MM.1S (cell line): ENCODE measurements at regions not wholly inside any gene's neighbourhood (a gene's known extent, or its start where the extent isn't known, plus 50 kb on each side); places are given as distances from the start of the nearest gene placed in this dataset.

ENCODE experiments used
- DNase-seq: peaks from one replicate; pipeline ENCODE4 v3.0.0-alpha.2; 2015
- H2AFZ ChIP-seq: fragments of 300-600 bp; sonication (generic); 2 replicates; pipeline ENCODE4 v1.6.0; 2016; ENCODE audit warnings: antibody characterized with exemption, low read length
- H3F3A ChIP-seq: fragments of 300-600 bp; sonication (generic); 2 replicates; pipeline ENCODE4 v1.6.1; 2016; ENCODE audit warnings: mild to moderate bottlenecking, antibody characterized with exemption, low read length, moderate library complexity, mixed read lengths; ENCODE audit not compliant: insufficient read depth
- H3K27ac ChIP-seq: fragments of 300-600 bp; sonication (generic); 2 replicates; pipeline ENCODE4 v1.5.1; 2016; ENCODE audit warnings: mild to moderate bottlenecking, low read length
- H3K27me3 ChIP-seq: fragments of 300-600 bp; sonication (generic); replicated peaks from 2 replicates; pipeline ENCODE4 v1.6.0; 2016; ENCODE audit warnings: low read length; ENCODE audit not compliant: insufficient read depth
- H3K36me3 ChIP-seq: fragments of 300-600 bp; sonication (generic); replicated peaks from 2 replicates; pipeline ENCODE4 v1.6.1; 2016; ENCODE audit warnings: mild to moderate bottlenecking, low read length, mixed read lengths; ENCODE audit not compliant: insufficient read depth
- H3K4me1 ChIP-seq: fragments of 300-600 bp; sonication (generic); 2 replicates; pipeline ENCODE4 v1.6.1; 2016; ENCODE audit warnings: low read length, mixed read lengths
- H3K4me2 ChIP-seq: fragments of 300-600 bp; sonication (generic); 2 replicates; pipeline ENCODE4 v1.6.0; 2016; ENCODE audit warnings: low read depth, low read length
- H3K4me3 ChIP-seq: fragments of 300-600 bp; sonication (generic); 2 replicates; pipeline ENCODE4 v1.5.1; 2016; ENCODE audit warnings: low read length, mixed read lengths
- H3K79me2 ChIP-seq: fragments of 300-600 bp; sonication (generic); 2 replicates; pipeline ENCODE4 v1.6.1; 2016; ENCODE audit warnings: mixed run types, low read length, mixed read lengths
- H3K9ac ChIP-seq: fragments of 300-600 bp; sonication (generic); 2 replicates; pipeline ENCODE4 v1.6.1; 2016; ENCODE audit warnings: low read length, mixed read lengths
- H3K9me2 ChIP-seq: fragments of 300-600 bp; sonication (generic); replicated peaks from 2 replicates; pipeline ENCODE4 v1.6.1; 2016; ENCODE audit warnings: mild to moderate bottlenecking, low read length, mixed read lengths; ENCODE audit not compliant: insufficient read depth
- H3K9me3 ChIP-seq: fragments of 300-600 bp; sonication (generic); replicated peaks from 2 replicates; pipeline ENCODE4 v1.6.1; 2016; ENCODE audit warnings: mild to moderate bottlenecking, low read length, mixed read lengths; ENCODE audit not compliant: insufficient read depth
- H4K20me1 ChIP-seq: fragments of 300-600 bp; sonication (generic); 2 replicates; pipeline ENCODE4 v1.6.1; 2016; ENCODE audit warnings: mild to moderate bottlenecking, low read length, moderate library complexity, mixed read lengths; ENCODE audit not compliant: insufficient read depth
- CTCF ChIP-seq: fragments of 300-600 bp; sonication (generic); IDR thresholded peaks from 2 replicates; pipeline ENCODE4 v1.5.1; 2016; ENCODE audit warnings: antibody characterized with exemption, low read length, mixed read lengths
- EZH2 ChIP-seq: fragments of 300-600 bp; sonication (generic); optimal IDR thresholded peaks from 2 replicates; pipeline ENCODE3; 2017; ENCODE audit warnings: low read depth, mild to moderate bottlenecking, antibody characterized with exemption, low read length, mixed read lengths
- EZH2phosphoT487 ChIP-seq: fragments of 300-600 bp; sonication (generic); IDR thresholded peaks from 2 replicates; pipeline ENCODE4 v1.6.1; 2018; ENCODE audit warnings: antibody characterized with exemption, low read length

GRCh38 chr1:199383793-199384192 lies 643.7 kb upstream of the NR5A2 start:
- no peaks in the 10 kb centered on the region for H3K9me3 ChIP-seq
- no peak overlapping the region for H3K4me3 ChIP-seq
- no peaks in the 10 kb centered on the region for H4K20me1 ChIP-seq
- no peaks in the 10 kb centered on the region for H3F3A ChIP-seq
- no peak for TF ChIP-seq EZH2
- TF ChIP-seq CTCF = no peak
- no peak for TF ChIP-seq EZH2phosphoT487
- DNase-seq = no peak
- H3K27ac ChIP-seq = no peak overlapping the region
- no peak overlapping the region for H3K4me2 ChIP-seq
- H3K36me3 ChIP-seq = no peaks in the 10 kb centered on the region
- no peaks in the 10 kb centered on the region for H3K4me1 ChIP-seq
- H3K27me3 ChIP-seq = no peaks in the 10 kb centered on the region
- H2AFZ ChIP-seq = no peak overlapping the region
- H3K79me2 ChIP-seq = no peaks in the 10 kb centered on the region
- no peaks in the 10 kb centered on the region for H3K9me2 ChIP-seq
- H3K9ac ChIP-seq = no peak overlapping the region

- no peaks in the 10 kb centered on the region for H3K79me2 ChIP-seq
- no peak for DNase-seq
- H3K27ac ChIP-seq = no peak overlapping the region
- no peaks in the 10 kb centered on the region for H3F3A ChIP-seq
- H3K4me1 ChIP-seq = no peaks in the 10 kb centered on the region
- no peaks in the 10 kb centered on the region for H3K36me3 ChIP-seq
- H3K9me3 ChIP-seq = no peaks in the 10 kb centered on the region
- no peak overlapping the region for H3K9ac ChIP-seq
- TF ChIP-seq CTCF = no peak
- TF ChIP-seq EZH2phosphoT487 = no peak
- H4K20me1 ChIP-seq = no peaks in the 10 kb centered on the region
- no peaks in the 10 kb centered on the region for H3K9me2 ChIP-seq
- H3K4me2 ChIP-seq = no peak overlapping the region
- no peaks in the 10 kb centered on the region for H3K27me3 ChIP-seq
- no peak overlapping the region for H2AFZ ChIP-seq
- no peak overlapping the region for H3K4me3 ChIP-seq
Observed at GRCh38 chr1:199394856-199395255, 632.7 kb upstream of the NR5A2 start.

- no peaks in the 10 kb centered on the region for H3K27me3 ChIP-seq
- no peak for DNase-seq
- H3K36me3 ChIP-seq = no peaks in the 10 kb centered on the region
- no peaks in the 10 kb centered on the region for H3F3A ChIP-seq
- no peaks in the 10 kb centered on the region for H3K79me2 ChIP-seq
- no peaks in the 10 kb centered on the region for H3K9me2 ChIP-seq
- no peak overlapping the region for H3K4me2 ChIP-seq
- no peak overlapping the region for H2AFZ ChIP-seq
- no peak overlapping the region for H3K4me3 ChIP-seq
- H3K9ac ChIP-seq = no peak overlapping the region
- H3K27ac ChIP-seq = no peak overlapping the region
- TF ChIP-seq CTCF (no peak), EZH2 (no peak), EZH2phosphoT487 (no peak)
- no peaks in the 10 kb centered on the region for H3K9me3 ChIP-seq
- H3K4me1 ChIP-seq = 0 out of 2 replicates have a peak, but pooled peaks cover 2% of the 10 kb centered on the region
- no peaks in the 10 kb centered on the region for H4K20me1 ChIP-seq
Observed at GRCh38 chr1:199396456-199396855, 631.1 kb upstream of the NR5A2 start.
